ENCODE measurements at regions not wholly inside any gene's neighbourhood (a gene's known extent, or its start where the extent isn't known, plus 50 kb on each side); places are given as distances from the start of the nearest gene placed in this dataset.

DNA sequence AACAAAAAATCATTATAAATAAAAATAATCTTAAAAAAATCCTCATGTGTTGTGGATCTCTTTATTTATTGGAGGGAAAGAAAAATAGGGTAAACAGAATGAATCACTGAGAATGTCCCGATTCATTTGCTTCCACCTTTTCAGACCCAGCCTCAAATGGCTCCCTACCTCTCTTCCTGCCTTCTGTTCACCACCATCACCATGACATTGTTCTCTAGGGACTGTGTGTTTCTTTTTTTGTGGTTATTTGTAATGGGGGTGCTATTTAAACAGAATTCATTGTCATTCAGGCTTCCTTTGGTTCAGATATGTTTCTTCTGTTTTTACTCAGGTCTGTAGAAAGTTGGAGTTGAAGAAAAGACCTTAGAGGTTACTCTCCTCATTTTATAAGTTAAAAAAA is 198.2 kb downstream of the KIF4B start:
- no peak for DNase-seq

- DNase-seq: no peak
These were observed 208.8 kb downstream of the KIF4B start for GRCh38 chr5:155222393-155222792.

- no peak for DNase-seq
These were observed 215.6 kb downstream of the KIF4B start for GRCh38 chr5:155229135-155229534.

DNA sequence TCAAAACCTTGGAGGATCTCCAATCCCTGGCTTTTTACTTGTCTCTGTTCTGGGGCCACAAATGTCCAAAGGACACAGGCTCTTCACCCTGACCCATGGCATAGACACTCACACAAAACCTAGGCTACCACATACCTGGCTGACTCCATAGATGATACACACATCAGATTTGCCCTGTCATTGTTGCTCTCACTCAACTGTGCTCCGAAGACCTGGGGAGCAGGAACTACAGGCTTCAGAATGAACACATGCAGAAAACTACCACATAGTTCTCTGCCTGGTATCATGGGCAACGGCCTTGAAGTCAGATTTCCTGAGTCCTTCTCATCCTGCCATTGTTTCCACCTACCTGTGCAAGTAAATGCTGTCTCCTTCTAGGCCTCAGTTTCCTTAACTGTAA is 226.2 kb downstream of the KIF4B start:
- DNase-seq: no peak

GRCh38 chr5:155250596-155250995 is 237.0 kb downstream of the KIF4B start:
- no peak for DNase-seq

DNA sequence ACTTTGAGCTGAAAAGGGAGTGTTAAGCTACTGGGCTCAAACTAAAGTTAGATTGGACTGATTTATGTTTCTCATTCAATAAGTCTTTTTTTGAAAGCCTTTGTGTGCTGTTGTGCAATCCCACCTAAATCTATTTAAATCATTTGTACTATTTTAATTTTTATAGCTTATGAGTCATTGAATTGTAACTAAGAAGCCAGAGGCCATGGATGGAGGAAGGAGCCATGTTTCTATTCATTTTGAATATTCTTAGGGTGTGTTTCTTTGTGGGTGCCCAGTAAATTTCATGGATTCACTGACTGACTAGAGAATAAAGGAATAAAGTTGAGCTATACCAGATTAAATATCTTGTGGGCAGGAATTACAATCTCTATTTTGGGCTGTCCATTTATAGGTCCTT is 238.5 kb downstream of the KIF4B start:
- DNase-seq: no peak

DNA sequence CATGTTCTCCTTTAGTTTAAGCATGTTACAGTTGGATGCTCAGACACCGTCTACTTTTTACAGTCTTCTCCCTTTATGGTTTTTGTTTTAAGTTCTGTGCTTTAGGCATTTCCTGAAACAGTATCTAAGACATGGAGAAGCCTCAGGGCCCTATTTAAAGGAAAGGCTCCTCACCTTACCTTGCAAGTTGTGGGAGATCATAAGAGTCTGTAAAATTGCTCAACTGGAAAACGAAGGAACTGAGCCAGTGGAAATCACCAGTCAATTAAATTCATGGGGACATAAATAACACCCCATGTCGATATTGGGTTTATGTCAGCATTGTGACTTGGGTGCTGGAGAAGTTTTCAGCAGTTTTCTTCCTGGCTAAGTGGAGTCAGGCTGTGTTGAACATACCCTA is 239.2 kb downstream of the KIF4B start:
- no peak for DNase-seq

DNA sequence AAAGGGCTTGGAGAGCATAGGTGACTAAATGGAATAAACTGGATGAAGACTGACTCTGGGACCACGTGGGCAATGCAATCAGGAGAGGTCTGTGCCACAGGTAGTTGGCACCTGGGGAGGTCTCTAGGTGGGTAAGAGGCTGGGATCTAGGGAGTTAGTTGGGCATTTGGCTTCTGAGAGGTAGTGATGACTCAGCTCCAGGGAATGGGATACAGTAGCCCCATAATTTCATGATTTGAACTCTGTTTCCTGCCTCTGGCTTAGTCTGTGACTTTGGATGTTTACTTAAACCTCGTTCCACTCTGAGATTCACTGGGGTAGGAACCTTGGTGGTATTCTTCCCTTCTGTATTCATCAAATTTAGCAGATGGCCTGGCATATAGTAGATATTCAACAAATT is 240.8 kb downstream of the KIF4B start:
- no peak for DNase-seq

DNA sequence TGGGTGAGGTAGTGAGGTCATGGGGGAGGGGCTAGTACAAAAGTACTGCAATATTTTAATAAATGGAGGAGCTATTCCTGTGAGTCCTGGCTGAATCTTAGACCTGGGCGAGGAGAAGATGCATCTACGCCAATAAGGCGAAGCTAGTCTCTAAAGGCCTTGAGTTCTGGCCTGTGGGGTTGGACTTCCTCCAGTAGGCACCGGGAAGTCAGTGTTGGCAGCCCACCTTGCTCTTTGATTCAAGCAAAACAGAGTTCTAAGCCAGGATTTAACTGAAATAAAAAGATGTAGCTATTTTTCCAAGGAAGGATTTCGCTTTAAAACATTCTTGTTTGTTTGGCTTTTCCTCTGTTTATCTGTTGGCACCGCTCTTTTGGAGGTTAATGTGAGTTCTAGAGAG is 244.6 kb downstream of the KIF4B start:
- DNase-seq: no peak

DNA sequence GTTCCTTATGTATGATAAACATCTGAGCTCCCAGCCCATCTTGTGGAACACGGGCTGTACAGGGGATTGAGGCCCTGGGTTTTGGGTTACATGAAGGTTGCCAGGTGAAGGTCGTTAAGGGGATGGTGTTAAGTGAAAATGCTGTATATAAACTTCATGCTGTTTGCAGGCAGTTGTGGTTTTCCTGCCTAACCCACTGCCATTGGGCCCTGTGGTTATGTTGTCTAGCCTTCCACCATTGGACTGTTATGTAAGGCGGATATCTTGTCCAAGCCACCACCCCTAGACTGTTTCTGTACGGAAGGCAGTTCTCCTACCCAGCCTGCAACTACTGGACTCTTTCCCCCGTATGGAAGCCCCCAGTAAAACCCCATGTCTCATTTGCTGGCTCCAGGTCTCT is 246.1 kb downstream of the KIF4B start:
- no peak for DNase-seq

DNA sequence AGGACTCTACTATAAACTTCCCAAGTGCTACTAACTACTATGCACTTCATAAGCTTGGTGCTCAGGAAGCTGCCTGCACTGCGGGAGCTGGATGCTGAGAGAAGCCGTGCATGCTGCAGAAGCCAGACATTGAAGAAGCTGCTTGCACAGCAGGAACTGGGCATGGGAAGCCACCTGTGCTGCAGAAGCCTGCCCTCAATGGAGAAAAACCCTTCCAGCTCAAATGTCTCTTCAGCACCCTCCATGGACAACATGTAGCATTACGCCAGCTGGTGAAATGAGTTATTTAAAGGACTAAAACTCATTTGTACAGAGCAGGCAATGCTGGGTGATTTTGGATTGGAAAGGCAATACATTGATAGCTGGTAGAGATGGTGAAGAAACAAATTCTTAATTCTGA is 247.2 kb downstream of the KIF4B start:
- DNase-seq: no peak

GRCh38 chr5:155263381-155263780 is 249.8 kb downstream of the KIF4B start:
- no peak for DNase-seq

GRCh38 chr5:155264809-155265208 is 251.3 kb downstream of the KIF4B start:
- no peak for DNase-seq

DNA sequence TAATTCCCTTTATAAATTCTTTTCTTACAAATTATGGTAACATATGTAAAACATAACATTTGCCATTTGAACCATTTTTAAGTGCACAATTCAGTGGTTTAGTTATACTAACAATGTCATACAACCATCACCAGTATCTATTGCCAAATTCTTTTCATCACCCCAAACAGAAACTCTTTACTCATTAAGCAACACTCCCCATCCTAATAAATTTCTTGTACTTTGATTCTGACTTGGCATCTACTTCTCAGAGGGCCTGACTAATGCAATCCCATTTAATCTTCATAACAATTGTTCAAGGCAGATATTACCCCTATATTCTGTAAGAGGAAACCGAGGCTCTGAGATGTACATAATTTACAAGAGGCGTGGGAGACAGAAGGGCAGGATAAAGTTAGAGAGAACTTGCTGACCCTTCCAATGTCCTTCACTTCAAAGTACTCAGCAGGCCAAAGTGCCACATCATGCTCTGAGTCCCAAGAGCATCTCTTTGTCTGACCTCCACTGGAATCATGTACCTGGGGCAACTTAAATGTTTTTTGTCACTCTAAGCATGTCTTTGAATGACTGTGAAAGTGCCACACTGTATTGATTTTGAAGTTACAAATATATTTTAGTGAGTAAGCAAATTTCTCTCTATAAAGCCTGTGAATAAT is 255.3 kb downstream of the KIF4B start:
- DNase-seq: no peak

- no peak for DNase-seq
These were observed 257.2 kb downstream of the KIF4B start for GRCh38 chr5:155270725-155271124.

- no peak for DNase-seq
These were observed 260.9 kb downstream of the KIF4B start for GRCh38 chr5:155274484-155274883.

- no peak for DNase-seq
These were observed 261.7 kb downstream of the KIF4B start for GRCh38 chr5:155275222-155275621.

- no peak for DNase-seq
These were observed 262.7 kb downstream of the KIF4B start for GRCh38 chr5:155276231-155276630.

GRCh38 chr5:155278532-155278931 is 265.0 kb downstream of the KIF4B start:
- DNase-seq: no peak

DNA sequence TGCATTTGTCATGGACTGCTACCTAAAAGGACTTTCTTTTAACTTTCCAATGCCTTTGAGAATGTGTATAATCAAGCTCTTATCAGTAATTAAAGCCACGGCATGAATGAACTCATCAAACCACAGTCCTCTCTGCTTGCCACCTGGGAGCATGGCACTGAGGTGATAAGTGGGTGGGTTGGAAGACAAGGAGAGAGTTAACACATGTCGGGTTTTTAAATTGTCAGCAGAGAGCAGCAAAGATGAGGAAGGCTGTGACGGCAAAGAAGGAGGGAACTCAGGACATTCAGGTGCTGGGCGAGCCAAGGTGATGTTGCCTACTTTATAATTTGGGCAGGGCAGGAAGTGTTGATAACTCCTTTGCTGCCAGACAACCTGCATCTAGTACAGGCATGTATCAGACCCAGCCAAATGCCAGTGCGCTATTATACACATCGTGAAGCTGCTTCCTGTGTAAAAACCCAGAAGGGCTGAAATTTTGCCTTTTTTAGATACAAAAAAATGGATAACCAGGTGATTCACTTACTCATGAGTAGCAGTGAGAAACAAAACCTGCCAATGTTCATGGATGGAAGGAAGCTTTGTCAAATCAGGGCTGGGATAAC is 269.1 kb downstream of the KIF4B start:
- DNase-seq: no peak

DNA sequence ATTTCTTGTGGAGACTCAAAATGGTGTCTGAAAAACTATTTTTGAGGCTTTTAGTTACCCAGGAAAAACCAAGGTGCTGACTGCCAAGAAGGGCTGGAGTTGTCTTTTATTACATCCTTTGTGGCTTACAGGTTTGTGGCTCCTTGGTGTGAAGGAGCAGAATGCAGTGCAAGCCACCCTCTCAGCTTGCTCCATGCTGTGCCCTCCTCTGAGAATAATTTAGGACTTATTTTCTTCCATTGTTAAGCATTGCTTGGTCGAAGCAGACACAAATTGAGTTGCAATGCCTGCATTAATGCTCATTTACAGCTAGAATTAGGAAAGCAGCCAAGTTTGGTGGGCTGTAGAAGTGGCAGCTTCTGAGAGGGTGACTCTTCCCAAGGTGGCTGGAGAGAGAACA is 272.2 kb downstream of the KIF4B start:
- no peak for DNase-seq

GRCh38 chr5:155290937-155291336 is 277.4 kb downstream of the KIF4B start:
- DNase-seq: no peak

GRCh38 chr5:155293605-155294178 is 280.1 kb downstream of the KIF4B start:
- no peak for DNase-seq

- no peak for DNase-seq
These were observed 281.6 kb downstream of the KIF4B start for GRCh38 chr5:155295111-155295510.

Data from activated CD8-positive, alpha-beta memory T cell treated with anti-CD3 and anti-CD28 coated beads for 24 hours (primary cell).